Neural cell (in vitro differentiated cells): ENCODE measurements at regions not wholly inside any gene's neighbourhood (a gene's known extent, or its start where the extent isn't known, plus 50 kb on each side); places are given as distances from the start of the nearest gene placed in this dataset.

Experiments used
- H2AFZ ChIP-seq: fragments of 200-600, 300-800 bp; sonication (generic), shearing (Covaris generic); 2 replicates; pipeline ENCODE4 v1.6.0; 2014; ENCODE audit warnings: low read depth, mild to moderate bottlenecking, antibody characterized with exemption, low read length, moderate library complexity
- H3F3A ChIP-seq: fragments of 200-600 bp; shearing (Covaris generic); 2 replicates; pipeline ENCODE4 v1.6.1; 2016; ENCODE audit warnings: mild to moderate bottlenecking, moderate library complexity, mixed read lengths, antibody characterized with exemption, low read length; ENCODE audit not compliant: insufficient read depth, poor library complexity, severe bottlenecking
- H3K27ac ChIP-seq: fragments of 200-600, 300-800 bp; sonication (generic), shearing (Covaris generic); 2 replicates; pipeline ENCODE4 v1.5.1; 2014; ENCODE audit warnings: mild to moderate bottlenecking, low read length, moderate library complexity
- H3K27me3 ChIP-seq: fragments of 300-800, 200-600 bp; sonication (generic), shearing (Covaris generic); 2 replicates; pipeline ENCODE4 v1.6.0; 2014; ENCODE audit warnings: mild to moderate bottlenecking, low read depth, low read length, moderate library complexity; ENCODE audit not compliant: insufficient read depth
- H3K36me3 ChIP-seq: fragments of 300-800, 200-600 bp; sonication (generic), shearing (Covaris generic); 2 replicates; pipeline ENCODE4 v1.5.1; 2014; ENCODE audit warnings: mild to moderate bottlenecking, antibody characterized with exemption, low read length, moderate library complexity; ENCODE audit not compliant: insufficient read depth
- H3K4me2 ChIP-seq: fragments of 300-800, 200-600 bp; sonication (generic), shearing (Covaris generic); 2 replicates; pipeline ENCODE4 v1.6.0; 2014; ENCODE audit warnings: mild to moderate bottlenecking, low read length
- H3K4me3 ChIP-seq: fragments of 300-800, 200-600 bp; sonication (generic), shearing (Covaris generic); 2 replicates; pipeline ENCODE4 v1.5.1; 2014; ENCODE audit warnings: mild to moderate bottlenecking, low read length, moderate library complexity
- H3K79me2 ChIP-seq: fragments of 200-600 bp; shearing (Covaris generic); replicated peaks from 2 replicates; pipeline ENCODE4 v1.6.0; 2014; ENCODE audit warnings: mild to moderate bottlenecking, low read length, moderate library complexity; ENCODE audit not compliant: insufficient read depth
- H3K9ac ChIP-seq: fragments of 300-800, 200-600 bp; sonication (generic), shearing (Covaris generic); 2 replicates; pipeline ENCODE4 v1.6.1; 2016; ENCODE audit warnings: mild to moderate bottlenecking, low read length, mixed read lengths
- H3K9me2 ChIP-seq: fragments of 200-600 bp; shearing (Covaris generic); 2 replicates; pipeline ENCODE4 v1.6.1; 2016; ENCODE audit warnings: mild to moderate bottlenecking, low read length, mixed read lengths; ENCODE audit not compliant: insufficient read depth
- H3K9me3 ChIP-seq: fragments of 200-600, 300-800 bp; sonication (generic), shearing (Covaris generic); 2 replicates; pipeline ENCODE4 v1.6.1; 2016; ENCODE audit warnings: mild to moderate bottlenecking, mixed run types, low read length, moderate library complexity, mixed read lengths
- H4K20me1 ChIP-seq: fragments of 200-600 bp; shearing (Covaris generic); 2 replicates; pipeline ENCODE4 v1.6.1; 2016; ENCODE audit warnings: mild to moderate bottlenecking, mixed run types; ENCODE audit not compliant: insufficient read depth
- CTCF ChIP-seq: fragments of 450-650 bp; IDR thresholded peaks from 2 replicates; pipeline ENCODE4 v1.5.1; 2014; ENCODE audit warnings: antibody characterized with exemption, mild to moderate bottlenecking, moderate library complexity; ENCODE audit not compliant: poor library complexity, severe bottlenecking
- EP300 ChIP-seq: fragments of 450-650 bp; conservative IDR thresholded peaks from 2 replicates; pipeline ENCODE4 v1.6.1; 2014; ENCODE audit warnings: antibody characterized with exemption, mild to moderate bottlenecking, moderate library complexity; ENCODE audit not compliant: poor library complexity, severe bottlenecking
- EZH2 ChIP-seq: fragments of 200-600, 300-800 bp; shearing (Covaris generic), sonication (generic); IDR thresholded peaks from 2 replicates; pipeline ENCODE4 v1.6.1; 2014; ENCODE audit warnings: antibody characterized with exemption, low read length, borderline replicate concordance, mild to moderate bottlenecking; ENCODE audit not compliant: insufficient read depth, poor library complexity, severe bottlenecking
- MXI1 ChIP-seq: fragments of 450-650 bp; conservative IDR thresholded peaks from 2 replicates; pipeline ENCODE4 v1.6.1; 2014; ENCODE audit warnings: antibody characterized with exemption, mild to moderate bottlenecking; ENCODE audit not compliant: poor library complexity, severe bottlenecking
- POLR2AphosphoS5 ChIP-seq: IDR thresholded peaks from 2 replicates; pipeline ENCODE4 v1.6.1; 2012
- RAD21 ChIP-seq: fragments of 450-650 bp; conservative IDR thresholded peaks from 2 replicates; pipeline ENCODE4 v1.6.1; 2014; ENCODE audit warnings: antibody characterized with exemption, mild to moderate bottlenecking, moderate library complexity
- REST ChIP-seq: IDR thresholded peaks from 2 replicates; pipeline ENCODE4 v1.6.1; 2012; ENCODE audit warnings: borderline replicate concordance
- SMC3 ChIP-seq: fragments of 450-650 bp; conservative IDR thresholded peaks from 2 replicates; pipeline ENCODE4 v1.6.1; 2014; ENCODE audit warnings: antibody characterized with exemption, mild to moderate bottlenecking, moderate library complexity; ENCODE audit not compliant: poor library complexity
- TAF1 ChIP-seq: IDR thresholded peaks from 2 replicates; pipeline ENCODE4 v1.6.1; 2012; ENCODE audit warnings: low read depth

GRCh38 chr5:18483451-18483850 is 849.2 kb downstream of the TAF11L14 start:
- no peak overlapping the region for H3K4me3 ChIP-seq
- H2AFZ ChIP-seq, result no peak overlapping the region
- no peaks in the 10 kb centered on the region for H3F3A ChIP-seq
- no peaks in the 10 kb centered on the region for H3K9me3 ChIP-seq
- no peak overlapping the region for H3K4me2 ChIP-seq
- no peak overlapping the region for H3K27ac ChIP-seq
- H4K20me1 ChIP-seq, result no peaks in the 10 kb centered on the region
- no peaks in the 10 kb centered on the region for H3K9me2 ChIP-seq
- no peaks in the 10 kb centered on the region for H3K27me3 ChIP-seq
- H3K36me3 ChIP-seq, result no peaks in the 10 kb centered on the region
- TF ChIP-seq CTCF (no peak), POLR2AphosphoS5 (no peak), RAD21 (no peak), MXI1 (no peak), EP300 (no peak), TAF1 (no peak), EZH2 (no peak), REST (no peak), SMC3 (no peak)
- no peak overlapping the region for H3K9ac ChIP-seq
- no peaks in the 10 kb centered on the region for H3K79me2 ChIP-seq

GRCh38 chr5:18487928-18488480 is 853.7 kb downstream of the TAF11L14 start:
- H3K4me3 ChIP-seq, result no peak overlapping the region
- no peak overlapping the region for H3K4me2 ChIP-seq
- TF ChIP-seq EP300 (no peak), EZH2 (no peak), MXI1 (no peak), RAD21 (no peak), POLR2AphosphoS5 (no peak), TAF1 (no peak), SMC3 (no peak), REST (no peak), CTCF (no peak)
- no peak overlapping the region for H3K27ac ChIP-seq
- no peaks in the 10 kb centered on the region for H3K9me3 ChIP-seq
- H3F3A ChIP-seq, result no peaks in the 10 kb centered on the region
- no peaks in the 10 kb centered on the region for H3K27me3 ChIP-seq
- no peak overlapping the region for H3K9ac ChIP-seq
- no peaks in the 10 kb centered on the region for H3K36me3 ChIP-seq
- H4K20me1 ChIP-seq, result no peaks in the 10 kb centered on the region
- no peak overlapping the region for H2AFZ ChIP-seq
- no peaks in the 10 kb centered on the region for H3K9me2 ChIP-seq
- no peaks in the 10 kb centered on the region for H3K79me2 ChIP-seq
